Activated T-cell treated with anti-CD3 and anti-CD28 coated beads, Interleukin-2, amount 50 U/mL, for 24 hours (primary cell): ENCODE measurements at regions not wholly inside any gene's neighbourhood (a gene's known extent, or its start where the extent isn't known, plus 50 kb on each side); places are given as distances from the start of the nearest gene placed in this dataset.
"Not testable (repeated sequence)": the region's sequence is repeated elsewhere in the genome, so short reads cannot be mapped to it uniquely, and the experiment has no call there.

ENCODE experiments used
- DNase-seq: peaks from one replicate; pipeline ENCODE4 v3.0.0-alpha.2; 2020
- H3K27ac Mint-ChIP-seq: 2 replicates; pipeline ENCODE4 v1.8.0; 2020; ENCODE audit warnings: mild to moderate bottlenecking, mixed read lengths
- H3K27me3 Mint-ChIP-seq: 2 replicates; pipeline ENCODE4 v1.8.0; 2020; ENCODE audit warnings: mixed read lengths
- H3K36me3 Mint-ChIP-seq: 2 replicates; pipeline ENCODE4 v1.8.0; 2020; ENCODE audit warnings: low read depth, mixed read lengths
- H3K4me1 Mint-ChIP-seq: 2 replicates; pipeline ENCODE4 v1.8.0; 2020; ENCODE audit warnings: low read depth, mixed read lengths
- H3K4me3 Mint-ChIP-seq: 2 replicates; pipeline ENCODE4 v1.8.0; 2020; ENCODE audit warnings: mild to moderate bottlenecking, moderate library complexity, mixed read lengths
- H3K9me3 Mint-ChIP-seq: 2 replicates; pipeline ENCODE4 v1.8.0; 2020; ENCODE audit warnings: mixed read lengths

- Mint-ChIP-seq H3K9me3 (no peaks in the 10 kb centered on the region), H3K27ac (no peak overlapping the region), H3K36me3 (no peaks in the 10 kb centered on the region), H3K4me1 (no peaks in the 10 kb centered on the region), H3K4me3 (no peak overlapping the region), H3K27me3 (no peaks in the 10 kb centered on the region)
- DNase-seq = no peak
Measured at GRCh38 chr9:16043756-16044578, 491.1 kb downstream of the CCDC171 start.

- Mint-ChIP-seq H3K27ac (no peak overlapping the region), H3K36me3 (no peaks in the 10 kb centered on the region)
Measured at GRCh38 chr9:16044579-16044881, 491.7 kb downstream of the CCDC171 start.

GRCh38 chr9:16045651-16046280 lies 492.9 kb downstream of the CCDC171 start:
- no peaks in the 10 kb centered on the region for H3K27me3 Mint-ChIP-seq
- no peak for DNase-seq

More at GRCh38 chr9:16044579-16044881, 491.7 kb downstream of the CCDC171 start:
- no peak for DNase-seq
- Mint-ChIP-seq H3K9me3 (no peaks in the 10 kb centered on the region), H3K4me1 (no peaks in the 10 kb centered on the region), H3K4me3 (no peak overlapping the region), H3K27me3 (no peaks in the 10 kb centered on the region)

DNA sequence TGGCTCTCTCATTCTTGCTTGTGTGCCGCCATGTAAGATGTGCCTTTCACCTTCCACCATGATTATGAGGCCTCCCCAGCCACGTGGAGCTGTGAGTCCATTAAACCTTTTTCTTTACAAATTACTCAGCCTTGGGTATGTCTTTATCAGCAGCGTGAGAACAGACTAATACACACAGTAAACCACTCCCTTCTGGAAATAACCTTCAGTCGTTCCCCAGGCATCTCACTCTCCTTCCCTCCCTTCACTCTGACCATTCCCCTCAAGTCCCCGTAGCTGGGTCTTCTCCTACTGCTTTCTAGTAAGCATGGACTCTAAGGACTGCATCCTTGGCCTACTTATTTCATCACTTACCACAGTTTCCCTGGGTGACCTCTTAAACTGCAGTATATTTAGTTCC lies 493.9 kb downstream of the CCDC171 start:
- Mint-ChIP-seq H3K9me3 (no peaks in the 10 kb centered on the region), H3K4me1 (no peaks in the 10 kb centered on the region)

More at GRCh38 chr9:16045651-16046280, 492.9 kb downstream of the CCDC171 start:
- Mint-ChIP-seq H3K27ac (no peak overlapping the region), H3K9me3 (no peaks in the 10 kb centered on the region), H3K4me1 (no peaks in the 10 kb centered on the region), H3K4me3 (no peak overlapping the region), H3K36me3 (no peaks in the 10 kb centered on the region)

DNA sequence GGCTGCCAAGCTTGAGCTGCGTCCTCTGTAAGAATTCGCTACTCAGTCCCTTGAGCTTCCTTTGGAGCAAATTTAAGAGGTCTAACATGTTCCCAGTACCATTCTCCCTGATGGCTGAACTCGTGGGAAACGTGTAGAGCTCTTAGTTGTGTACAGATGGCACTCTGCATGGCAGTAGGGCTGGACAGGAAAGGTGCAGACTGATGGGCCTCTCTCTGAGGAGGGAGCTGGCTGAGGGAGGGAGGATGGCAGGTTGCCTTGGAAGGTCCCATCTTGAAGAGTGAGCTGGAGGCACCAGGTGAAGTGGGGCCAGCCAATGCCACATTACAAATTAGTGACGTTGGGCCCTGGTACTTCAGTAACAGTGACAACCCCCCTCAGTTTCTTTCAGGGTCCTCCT lies 495.3 kb downstream of the CCDC171 start:
- Mint-ChIP-seq H3K36me3 (no peaks in the 10 kb centered on the region), H3K9me3 (no peaks in the 10 kb centered on the region), H3K4me1 (no peaks in the 10 kb centered on the region), H3K4me3 (no peak overlapping the region), H3K27me3 (no peaks in the 10 kb centered on the region), H3K27ac (no peak overlapping the region)
- no peak for DNase-seq

More for the DNA sequence above, 493.9 kb downstream of the CCDC171 start:
- Mint-ChIP-seq H3K4me3 (no peak overlapping the region), H3K27me3 (no peaks in the 10 kb centered on the region), H3K36me3 (no peaks in the 10 kb centered on the region), H3K27ac (no peak overlapping the region)
- no peak for DNase-seq

DNA sequence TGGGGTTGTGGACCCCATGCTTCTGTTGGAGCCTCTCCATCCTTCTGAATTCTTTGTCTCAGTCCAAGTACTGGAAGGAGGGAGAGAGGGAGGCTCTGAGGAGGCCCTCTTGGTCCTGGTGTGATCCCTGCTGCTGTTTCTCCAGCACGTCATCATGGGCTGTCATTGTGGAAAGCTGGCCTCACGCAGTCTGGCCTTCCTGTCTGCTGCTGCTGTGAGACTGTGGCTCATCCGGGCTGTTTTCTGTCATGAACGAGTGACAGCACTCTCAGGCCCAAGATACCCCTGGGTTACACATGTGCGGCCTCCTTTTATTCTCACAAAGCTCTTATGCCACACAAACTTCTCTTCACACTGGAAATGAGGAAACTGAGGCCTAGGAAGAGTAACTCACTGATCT lies 499.3 kb downstream of the CCDC171 start:
- Mint-ChIP-seq H3K4me1 (no peaks in the 10 kb centered on the region), H3K36me3 (no peaks in the 10 kb centered on the region), H3K9me3 (no peaks in the 10 kb centered on the region), H3K4me3 (no peak overlapping the region), H3K27ac (no peak overlapping the region), H3K27me3 (no peaks in the 10 kb centered on the region)
- no peak for DNase-seq

DNA sequence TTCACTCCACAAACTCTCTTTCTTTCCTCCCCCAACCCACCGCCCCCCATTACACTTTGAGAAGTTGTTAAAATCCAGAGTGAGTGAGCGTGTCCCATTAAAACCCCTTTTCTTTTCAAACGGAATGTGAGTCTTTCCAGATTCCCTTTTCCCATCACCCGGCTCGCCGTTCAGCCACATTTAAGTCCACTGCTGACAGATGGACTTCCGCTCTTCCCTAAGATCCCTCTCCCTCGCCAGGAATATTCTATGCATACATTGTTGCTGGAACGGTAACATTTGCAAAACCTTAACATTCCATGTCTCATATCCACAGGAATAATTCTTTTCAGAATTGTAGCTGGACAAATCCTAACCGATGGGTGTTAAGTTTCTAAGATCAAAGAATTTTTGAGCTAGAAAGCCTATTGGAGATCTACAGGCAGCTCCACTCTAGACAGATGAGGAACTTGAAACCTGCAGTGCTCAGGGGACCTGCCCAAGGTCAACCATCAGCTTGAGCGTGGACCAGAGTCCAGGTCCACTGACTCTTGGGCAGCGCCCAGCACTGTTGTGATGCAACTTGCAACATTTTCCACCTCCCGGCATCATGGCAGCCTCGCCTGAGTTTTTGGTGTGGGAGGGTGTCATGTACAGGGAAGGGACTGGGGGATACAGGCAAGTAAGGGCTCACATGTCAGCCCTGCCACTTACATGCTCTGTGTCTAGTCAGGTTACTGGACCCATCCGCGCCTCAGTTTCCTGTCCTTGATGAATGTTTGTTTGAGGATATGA lies 500.1 kb downstream of the CCDC171 start:
- Mint-ChIP-seq H3K36me3 (no peaks in the 10 kb centered on the region), H3K4me3 (no peak overlapping the region), H3K9me3 (no peaks in the 10 kb centered on the region), H3K4me1 (peaks cover 7% of the 10 kb centered on the region), H3K27me3 (no peaks in the 10 kb centered on the region), H3K27ac (no peak overlapping the region)
- DNase-seq = no peak

- no peak overlapping the region for H3K27ac Mint-ChIP-seq
- H3K4me3 Mint-ChIP-seq = no peak overlapping the region
Measured at GRCh38 chr9:16057541-16057940, 504.7 kb downstream of the CCDC171 start.

DNA sequence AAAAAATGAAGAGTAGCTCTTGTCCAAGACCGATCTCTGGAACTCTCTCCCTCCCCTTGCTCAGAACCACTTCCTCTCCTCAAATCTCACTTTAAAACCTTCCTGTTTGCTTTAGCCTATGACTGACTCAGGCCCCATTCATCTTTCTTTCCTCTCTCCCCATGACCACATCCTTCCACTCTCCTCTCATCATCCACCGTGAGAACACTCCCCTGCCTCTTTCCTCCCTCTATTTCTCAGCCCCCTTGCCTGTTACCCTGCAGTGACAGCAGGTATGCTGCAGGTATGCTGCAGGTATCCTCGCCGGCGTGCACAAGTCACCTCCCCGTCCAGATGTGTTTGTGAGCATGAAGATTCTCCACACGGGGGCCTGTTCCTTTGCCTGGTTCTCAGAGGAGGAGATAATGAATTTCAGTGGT lies 505.3 kb downstream of the CCDC171 start:
- DNase-seq = no peak
- Mint-ChIP-seq H3K4me1 (peaks cover 32% of the 10 kb centered on the region), H3K27ac (peak overlapping the region; percentile 71), H3K4me3 (peak overlapping the region; percentile 10), H3K27me3 (no peaks in the 10 kb centered on the region), H3K9me3 (peaks cover 2% of the 10 kb centered on the region), H3K36me3 (no peaks in the 10 kb centered on the region)

More at GRCh38 chr9:16057541-16057940, 504.7 kb downstream of the CCDC171 start:
- Mint-ChIP-seq H3K27me3 (no peaks in the 10 kb centered on the region), H3K36me3 (no peaks in the 10 kb centered on the region), H3K4me1 (peaks cover 32% of the 10 kb centered on the region), H3K9me3 (peaks cover 2% of the 10 kb centered on the region)
- no peak for DNase-seq

- Mint-ChIP-seq H3K27me3 (no peaks in the 10 kb centered on the region), H3K27ac (no peak overlapping the region), H3K9me3 (peaks cover 7% of the 10 kb centered on the region), H3K36me3 (no peaks in the 10 kb centered on the region), H3K4me1 (peaks cover 32% of the 10 kb centered on the region), H3K4me3 (no peak overlapping the region)
- DNase-seq = no peak
Measured at GRCh38 chr9:16060436-16061129, 507.7 kb downstream of the CCDC171 start.

DNA sequence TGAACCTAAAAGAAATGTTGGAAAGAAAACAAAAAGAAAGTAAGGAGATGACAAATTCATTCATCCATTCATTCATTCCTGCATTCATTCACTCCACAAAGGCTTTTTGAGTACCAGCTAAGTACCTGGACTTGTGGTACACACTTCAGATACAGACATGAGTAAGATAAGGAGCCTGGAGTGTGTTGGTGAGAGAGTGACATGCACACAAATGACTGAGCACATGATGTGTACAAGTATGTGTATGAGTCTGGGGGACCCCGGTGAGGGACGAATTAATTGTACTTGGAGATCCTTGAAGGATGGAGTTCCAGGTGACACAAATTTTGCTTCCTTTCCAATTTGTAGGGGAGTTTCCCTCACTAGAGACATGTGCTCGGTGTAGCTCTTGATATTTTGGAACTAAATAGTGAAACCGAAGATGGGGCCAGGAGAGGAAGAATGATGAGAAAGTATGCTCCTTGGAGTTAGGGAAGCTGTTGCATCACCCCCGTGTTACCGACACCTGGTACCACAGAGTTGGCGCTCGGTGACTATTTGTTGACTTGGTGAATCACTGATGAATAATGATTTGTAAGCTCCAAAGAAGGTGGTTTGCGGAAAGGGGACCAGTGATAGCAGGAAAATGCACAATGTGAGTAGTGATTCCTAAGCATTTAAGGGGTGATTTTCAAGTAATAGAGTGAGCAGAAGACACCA lies 509.8 kb downstream of the CCDC171 start:
- peaks cover 7% of the 10 kb centered on the region for H3K9me3 Mint-ChIP-seq
- H3K4me3 Mint-ChIP-seq = no peak overlapping the region
- DNase-seq = no peak
- no peaks in the 10 kb centered on the region for H3K27me3 Mint-ChIP-seq
- peak overlapping the region; percentile 76 for H3K27ac Mint-ChIP-seq
- H3K36me3 Mint-ChIP-seq = no peaks in the 10 kb centered on the region
- H3K4me1 Mint-ChIP-seq = peaks cover 27% of the 10 kb centered on the region

GRCh38 chr9:16063241-16063591 lies 510.4 kb downstream of the CCDC171 start:
- no peaks in the 10 kb centered on the region for H3K36me3 Mint-ChIP-seq
- H3K4me3 Mint-ChIP-seq = no peak overlapping the region
- no peaks in the 10 kb centered on the region for H3K27me3 Mint-ChIP-seq
- DNase-seq = no peak
- peaks cover 8% of the 10 kb centered on the region for H3K9me3 Mint-ChIP-seq
- no peak overlapping the region for H3K27ac Mint-ChIP-seq
- peaks cover 23% of the 10 kb centered on the region for H3K4me1 Mint-ChIP-seq

DNA sequence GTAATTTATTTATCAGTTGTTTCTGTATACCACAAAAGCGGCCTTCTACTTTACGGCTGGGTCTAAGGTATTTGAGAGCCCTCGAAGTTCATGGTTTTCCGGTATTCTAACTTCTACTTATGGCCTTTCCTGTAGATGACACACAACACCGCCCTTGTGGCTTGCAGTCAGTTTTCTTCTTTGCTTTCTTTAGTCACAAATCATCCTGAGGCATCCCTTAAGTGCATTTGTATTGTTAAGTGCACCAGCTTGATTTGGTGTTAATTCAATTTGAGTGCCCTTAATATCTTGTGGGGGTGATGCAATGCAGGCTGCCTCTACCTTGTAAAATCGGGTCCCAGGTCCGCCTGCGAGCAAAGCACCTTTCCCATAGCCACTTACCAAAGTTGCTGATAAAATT lies 511.9 kb downstream of the CCDC171 start:
- no peak for DNase-seq
- Mint-ChIP-seq H3K4me3 (no peak overlapping the region), H3K27me3 (no peaks in the 10 kb centered on the region), H3K27ac (no peak overlapping the region), H3K9me3 (peaks cover 9% of the 10 kb centered on the region), H3K36me3 (no peaks in the 10 kb centered on the region), H3K4me1 (peaks cover 13% of the 10 kb centered on the region)

DNA sequence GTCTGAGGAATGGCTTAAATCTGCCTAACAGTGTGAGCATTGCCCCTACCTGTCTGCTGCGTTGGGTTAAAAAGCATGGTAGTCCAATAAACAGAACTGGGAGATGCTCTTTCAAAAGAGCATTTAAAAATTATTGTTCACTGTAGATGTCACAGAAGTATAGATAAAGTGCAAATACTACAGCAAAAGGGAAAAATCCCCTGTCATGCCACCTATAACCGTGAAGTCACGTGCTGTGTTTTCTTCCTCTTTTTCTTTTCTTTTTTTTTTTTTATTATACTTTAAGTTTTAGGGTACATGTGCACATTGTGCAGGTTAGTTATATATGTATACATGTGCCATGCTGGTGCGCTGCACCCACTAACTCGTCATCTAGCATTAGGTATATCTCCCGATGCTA lies 513.4 kb downstream of the CCDC171 start:
- H3K4me3 Mint-ChIP-seq, H3K27ac Mint-ChIP-seq, H3K36me3 Mint-ChIP-seq, H3K9me3 Mint-ChIP-seq, H3K27me3 Mint-ChIP-seq, H3K4me1 Mint-ChIP-seq, DNase-seq: not testable (repeated sequence)
